GM21723 (cell line): ENCODE measurements at regions not wholly inside any gene's neighbourhood (a gene's known extent, or its start where the extent isn't known, plus 50 kb on each side); places are given as distances from the start of the nearest gene placed in this dataset.
"Not testable (repeated sequence)": the region's sequence is repeated elsewhere in the genome, so short reads cannot be mapped to it uniquely, and the experiment has no call there.

Source experiments
- ATAC-seq: cut with Tn5 transposase; IDR thresholded peaks from one replicate; pipeline ENCODE4 v1.9.1; 2021; ENCODE audit warnings: mild to moderate bottlenecking, moderate library complexity; ENCODE audit not compliant: unreplicated experiment

DNA sequence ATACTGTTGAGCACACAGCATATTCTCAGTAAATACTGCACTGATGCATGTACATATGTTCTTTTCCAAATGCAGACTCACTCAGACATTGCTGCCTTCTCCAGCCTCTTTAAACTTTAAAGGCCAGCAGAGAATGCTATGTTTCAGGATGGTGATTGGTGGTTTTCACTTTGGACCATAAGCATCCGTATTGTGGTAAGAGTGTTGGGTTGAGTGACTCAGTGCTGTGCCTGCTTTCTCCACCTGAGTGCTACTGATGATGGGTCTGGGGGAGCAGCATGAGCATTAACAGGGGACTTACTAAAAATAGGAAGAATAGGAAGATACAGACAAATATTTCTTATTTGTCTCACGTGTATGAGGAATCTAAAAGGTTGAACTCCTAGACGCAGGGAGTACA, 56.3 kb upstream of the ZNF92 start:
- no peak for ATAC-seq

DNA sequence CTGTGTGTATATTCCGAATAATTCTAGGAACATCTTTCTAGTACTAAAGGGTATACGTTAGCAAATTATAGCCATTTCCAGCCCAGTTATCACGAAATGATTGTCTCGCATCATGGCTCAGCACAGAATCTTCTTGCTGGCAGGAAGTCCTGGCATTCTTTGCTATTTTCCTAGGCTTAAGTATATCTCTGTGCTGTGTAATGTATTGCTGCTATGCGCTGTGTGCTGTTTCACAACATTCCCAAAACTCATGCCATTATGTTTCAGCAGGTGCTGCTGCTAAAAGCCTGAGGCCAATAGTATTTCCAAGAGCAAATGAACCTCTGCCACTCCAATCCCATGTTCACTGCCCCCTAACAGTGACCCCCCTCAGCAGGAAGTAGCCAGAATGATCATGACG, 62.9 kb upstream of the ZNF92 start:
- ATAC-seq: no peak

DNA sequence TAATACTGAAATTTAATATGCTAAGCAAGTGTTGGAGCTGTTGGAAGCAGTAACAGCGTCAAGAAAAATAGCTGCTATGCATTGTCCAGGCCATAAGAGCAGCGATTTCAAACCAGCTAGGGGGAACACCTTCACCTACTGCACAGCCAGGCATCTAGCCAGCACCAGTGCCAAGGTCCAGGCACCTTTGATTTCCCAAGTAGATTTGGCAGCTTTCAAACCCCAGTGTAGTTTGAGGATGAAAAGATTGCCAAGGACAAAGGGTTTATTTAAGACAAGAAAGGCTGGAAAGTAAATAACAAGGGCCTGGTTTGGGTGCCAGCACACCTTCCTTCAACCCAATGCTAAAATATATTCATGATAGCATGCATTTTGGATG, 65.4 kb upstream of the ZNF92 start:
- ATAC-seq: no peak

DNA sequence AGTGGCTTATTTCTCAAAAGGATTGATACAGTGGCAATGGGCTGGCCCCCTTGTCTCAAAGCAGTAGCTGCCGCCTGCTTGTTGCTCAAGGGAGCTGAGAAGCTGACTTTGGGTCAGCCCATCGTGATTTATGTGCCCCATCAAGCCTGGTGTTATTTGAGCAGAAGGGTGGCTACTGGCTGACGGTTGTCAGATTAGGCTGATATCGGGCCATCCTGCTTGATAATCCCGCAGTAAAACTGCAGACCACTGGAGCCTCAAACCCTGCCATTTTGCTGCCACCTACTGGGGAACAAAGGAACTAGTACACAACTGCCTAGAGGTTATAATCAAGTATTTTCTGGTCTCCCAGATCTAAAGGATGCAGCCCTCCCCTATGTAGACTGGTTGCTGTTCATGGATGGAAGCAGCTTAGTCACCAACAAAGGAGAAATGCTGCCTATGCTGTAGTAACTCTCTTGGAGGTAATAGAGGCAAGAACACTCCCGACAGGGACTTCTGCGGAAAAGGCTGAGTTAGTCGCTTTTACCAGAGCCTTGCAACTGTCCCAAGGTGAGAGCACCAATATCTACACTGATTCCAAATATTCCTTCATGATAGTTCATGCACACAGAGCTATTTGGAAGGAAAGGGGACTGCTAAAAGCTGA, 65.9 kb upstream of the ZNF92 start:
- ATAC-seq: peak; percentile 72

DNA sequence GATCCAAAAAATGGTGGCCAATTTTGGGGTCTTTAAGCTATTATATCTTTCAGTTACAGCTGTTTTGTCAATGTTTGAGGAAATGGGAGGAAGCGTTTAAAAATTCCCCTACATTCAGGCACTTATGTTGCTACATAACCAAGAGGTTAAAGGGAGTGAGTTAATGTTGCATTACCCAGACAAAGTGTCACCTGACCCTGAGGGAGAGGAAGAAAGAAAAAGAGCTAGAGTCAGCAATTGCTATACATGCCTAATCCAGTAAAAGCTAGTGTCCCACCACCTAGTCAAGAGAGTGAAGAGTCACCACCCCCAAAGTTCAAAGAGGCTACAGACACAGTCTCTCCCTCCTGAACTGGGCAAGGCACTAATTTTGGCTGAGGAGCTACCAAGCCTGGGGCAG, 69.5 kb upstream of the ZNF92 start:
- no peak for ATAC-seq

DNA sequence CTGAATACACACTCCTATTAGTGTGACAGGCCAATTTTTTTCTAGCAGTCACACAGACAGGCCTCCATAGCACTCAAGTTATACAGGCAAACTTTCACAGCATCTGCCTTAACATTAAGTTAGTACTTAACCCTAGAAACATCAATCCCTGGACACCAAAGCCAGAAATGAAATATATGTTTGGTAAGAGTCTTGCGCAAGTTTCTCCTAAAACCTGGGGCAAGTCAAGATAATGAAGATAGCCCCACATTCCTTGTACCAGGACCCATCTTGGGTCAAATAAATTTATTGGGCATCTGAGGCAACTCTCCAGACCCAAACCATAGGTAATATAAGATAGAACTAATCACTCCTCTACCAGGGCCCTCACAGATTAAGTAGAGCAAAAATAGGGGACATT, 70.8 kb upstream of the ZNF92 start:
- no peak for ATAC-seq

DNA sequence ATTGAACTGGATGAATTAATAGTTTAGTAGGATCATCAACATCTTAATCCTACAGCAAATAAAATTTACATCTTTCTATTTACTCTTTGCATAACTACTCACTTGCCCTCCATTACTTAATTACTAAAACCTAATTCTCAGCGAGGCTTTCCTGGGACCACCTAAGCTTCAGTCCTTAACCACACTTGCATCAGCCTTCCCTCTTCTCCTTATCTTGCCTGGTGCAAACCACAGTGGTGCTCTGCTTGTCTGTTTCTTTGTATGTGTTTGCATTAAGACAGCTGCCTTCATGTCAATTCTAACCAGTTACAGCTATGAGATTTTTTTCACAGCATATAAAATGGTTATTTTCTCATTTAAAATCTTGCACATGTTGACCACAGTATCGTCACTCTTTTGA, 72.6 kb upstream of the ZNF92 start:
- ATAC-seq: no peak

DNA sequence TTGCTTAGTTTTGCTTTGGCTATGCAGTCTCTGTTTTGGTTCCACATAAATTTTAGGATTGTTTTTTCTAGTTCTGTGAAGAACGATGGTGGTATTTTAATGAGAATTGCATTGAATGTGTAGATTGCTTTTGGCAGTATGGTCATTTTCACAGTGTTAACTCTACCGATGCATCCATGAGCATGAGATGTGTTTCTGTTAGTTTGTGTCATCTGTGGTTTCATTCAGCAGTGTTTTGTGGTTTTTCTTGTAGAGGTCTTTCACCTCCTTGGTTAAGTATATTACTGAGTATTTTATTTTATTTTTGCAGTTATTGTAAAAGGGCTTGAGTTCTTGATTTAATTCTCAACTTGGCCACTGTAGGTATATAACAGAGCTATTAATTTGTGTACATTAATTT, 78.2 kb upstream of the ZNF92 start:
- no peak for ATAC-seq

DNA sequence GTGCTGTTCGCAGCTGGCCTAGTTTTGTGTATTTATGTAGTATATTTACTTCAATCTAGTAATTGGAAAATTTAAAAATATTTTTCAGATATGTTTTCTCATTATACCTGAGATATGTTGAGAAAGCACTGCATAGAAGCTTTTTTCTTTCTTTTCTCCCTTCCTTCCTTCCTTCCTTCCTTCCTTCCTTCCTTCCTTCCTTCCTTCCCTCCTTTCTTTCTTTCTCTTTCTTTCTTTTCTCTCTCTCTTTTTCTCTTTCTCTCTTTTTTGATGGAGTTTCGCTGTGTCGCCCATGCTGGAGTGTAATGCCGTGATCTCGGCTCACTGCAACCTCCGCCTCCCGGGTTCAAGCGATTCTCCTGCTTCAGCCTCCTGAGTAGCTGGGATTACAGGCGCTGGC, 83.3 kb upstream of the ZNF92 start:
- not testable (repeated sequence) for ATAC-seq

DNA sequence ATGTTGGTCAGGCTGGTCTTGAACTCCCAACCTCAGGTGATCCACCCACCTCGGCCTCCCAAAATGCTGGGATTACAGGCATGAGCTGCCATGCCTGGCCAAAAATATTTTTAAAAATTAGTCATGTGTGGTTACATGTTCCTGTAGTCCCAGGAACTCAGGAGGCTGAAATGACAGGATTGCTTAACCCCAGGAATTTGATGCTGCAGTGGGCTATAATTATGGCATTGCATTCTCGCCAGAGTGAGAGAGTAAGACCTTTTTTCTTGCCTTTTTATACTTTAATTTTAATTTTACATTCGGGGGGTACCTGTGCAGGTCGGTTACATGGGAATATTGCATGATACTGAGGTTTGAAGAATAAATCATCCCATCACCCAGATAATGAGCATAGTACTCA, 86.6 kb upstream of the ZNF92 start:
- ATAC-seq: no peak

DNA sequence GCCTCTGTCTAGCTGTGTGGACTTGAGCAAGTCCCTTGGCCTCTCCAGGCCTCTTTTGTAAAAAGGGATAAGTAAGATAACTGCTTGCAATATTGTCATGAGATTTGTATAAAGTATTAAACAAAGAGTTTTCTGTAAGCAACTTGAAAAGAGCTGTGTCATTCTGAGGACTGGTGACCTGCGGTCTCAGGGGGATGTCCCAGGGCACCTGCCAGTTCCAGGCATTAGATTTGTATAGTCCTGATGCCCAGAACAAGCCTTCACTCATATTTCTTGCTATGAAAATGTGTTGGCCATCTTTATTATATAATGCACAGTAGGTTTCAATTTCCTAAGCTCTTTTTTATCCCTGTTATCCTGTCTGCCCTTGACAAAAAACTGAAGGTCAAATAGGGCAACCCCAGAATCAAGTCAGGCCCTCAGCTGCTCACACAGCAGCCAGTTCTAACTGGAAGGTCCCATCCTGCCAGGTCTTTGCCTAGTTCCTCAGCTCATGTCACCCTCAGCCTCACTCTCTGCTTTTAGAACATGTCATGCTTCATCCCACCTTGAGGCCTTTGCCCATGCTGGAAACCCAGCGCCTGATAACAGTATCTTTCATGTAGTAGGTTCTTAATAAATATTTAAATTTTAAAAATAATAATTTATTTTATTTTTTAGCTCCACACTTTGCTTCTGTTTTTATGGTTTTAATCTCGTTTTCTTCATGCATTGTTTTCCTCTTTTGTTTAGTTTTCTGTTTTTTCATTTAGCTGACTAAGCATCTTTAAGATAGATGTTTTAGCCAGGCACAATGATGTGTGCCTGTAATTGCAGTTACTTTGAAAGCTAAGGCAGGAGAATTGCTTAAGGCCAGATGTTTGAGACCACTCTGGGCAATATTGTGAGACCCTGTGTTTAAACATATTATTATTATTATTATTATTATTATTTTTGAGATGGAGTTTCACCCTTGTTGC, 87.5 kb upstream of the ZNF92 start:
- no peak for ATAC-seq

DNA sequence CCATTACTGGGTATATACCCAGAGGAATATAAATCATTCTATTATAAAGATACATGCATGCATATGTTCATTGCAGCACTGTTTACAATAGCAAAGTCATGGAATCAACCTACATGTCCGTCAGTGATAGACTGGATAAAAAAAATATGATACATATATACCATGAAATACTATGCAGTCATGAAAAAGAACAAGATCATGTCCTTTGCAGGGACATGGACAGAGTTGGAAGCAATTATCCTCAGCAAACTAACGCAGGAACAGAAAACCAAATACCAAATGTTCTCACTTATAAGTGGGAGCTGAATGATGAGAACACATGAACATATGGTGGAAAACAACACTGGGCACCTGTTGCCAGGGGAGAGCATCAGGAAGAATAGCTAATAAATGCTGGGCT, 88.4 kb upstream of the ZNF92 start:
- ATAC-seq: not testable (repeated sequence)

DNA sequence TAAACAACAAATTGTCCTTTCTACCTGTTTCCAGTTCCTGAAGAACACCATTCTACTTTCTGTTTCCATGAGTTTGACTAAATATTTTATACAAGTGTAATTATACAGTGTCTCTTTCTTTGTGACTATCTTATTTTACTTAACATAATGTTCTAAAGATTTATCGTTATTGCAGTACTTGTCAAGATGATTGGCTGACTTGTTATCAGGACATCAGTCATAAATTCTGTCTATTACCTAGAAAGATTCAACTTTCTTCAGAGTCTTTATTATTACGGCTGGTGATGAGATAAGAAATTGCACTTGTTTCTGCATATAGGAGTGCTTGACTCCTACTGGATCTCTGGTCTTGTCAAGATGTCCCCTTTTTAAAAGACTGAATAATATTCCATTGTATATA, 93.9 kb upstream of the ZNF92 start:
- ATAC-seq: no peak

DNA sequence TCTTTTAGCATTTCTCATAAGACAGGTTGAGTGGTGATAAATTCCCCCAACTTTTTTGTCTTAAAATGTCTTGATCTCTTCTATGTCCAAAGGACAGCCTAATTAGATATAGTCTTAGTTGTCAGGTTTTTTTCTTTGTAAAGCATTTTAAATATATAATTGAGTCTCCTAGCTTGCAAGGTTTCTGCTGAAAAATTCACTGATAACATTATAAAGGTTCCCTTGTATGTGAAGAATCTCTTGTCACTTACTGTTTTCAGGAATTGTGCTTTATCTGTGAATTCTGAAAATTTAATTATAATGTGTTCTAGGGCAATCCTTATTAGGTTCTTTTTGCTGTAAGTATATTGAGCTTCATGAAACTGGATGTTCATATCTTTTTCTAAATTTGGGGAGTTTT, 96.8 kb upstream of the ZNF92 start:
- no peak for ATAC-seq

DNA sequence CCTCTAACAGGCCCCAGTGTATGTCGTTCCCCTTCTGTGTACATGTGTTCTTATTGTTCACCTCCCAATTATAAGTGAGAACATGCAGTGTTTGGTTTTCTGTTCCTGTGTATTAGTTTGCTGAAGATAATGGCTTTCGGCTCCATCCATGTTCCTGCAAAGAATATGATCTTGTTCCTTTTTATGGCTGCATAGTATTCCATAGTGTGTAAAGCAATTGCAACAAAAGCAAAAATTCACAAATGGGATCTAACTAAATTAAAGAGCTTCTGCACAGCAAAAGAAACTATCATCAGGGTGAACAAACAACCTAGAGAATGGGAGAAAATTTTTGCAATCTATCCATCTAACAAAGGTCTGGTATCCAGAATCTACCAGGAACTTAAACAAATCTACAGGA, 102.2 kb upstream of the ZNF92 start:
- not testable (repeated sequence) for ATAC-seq

DNA sequence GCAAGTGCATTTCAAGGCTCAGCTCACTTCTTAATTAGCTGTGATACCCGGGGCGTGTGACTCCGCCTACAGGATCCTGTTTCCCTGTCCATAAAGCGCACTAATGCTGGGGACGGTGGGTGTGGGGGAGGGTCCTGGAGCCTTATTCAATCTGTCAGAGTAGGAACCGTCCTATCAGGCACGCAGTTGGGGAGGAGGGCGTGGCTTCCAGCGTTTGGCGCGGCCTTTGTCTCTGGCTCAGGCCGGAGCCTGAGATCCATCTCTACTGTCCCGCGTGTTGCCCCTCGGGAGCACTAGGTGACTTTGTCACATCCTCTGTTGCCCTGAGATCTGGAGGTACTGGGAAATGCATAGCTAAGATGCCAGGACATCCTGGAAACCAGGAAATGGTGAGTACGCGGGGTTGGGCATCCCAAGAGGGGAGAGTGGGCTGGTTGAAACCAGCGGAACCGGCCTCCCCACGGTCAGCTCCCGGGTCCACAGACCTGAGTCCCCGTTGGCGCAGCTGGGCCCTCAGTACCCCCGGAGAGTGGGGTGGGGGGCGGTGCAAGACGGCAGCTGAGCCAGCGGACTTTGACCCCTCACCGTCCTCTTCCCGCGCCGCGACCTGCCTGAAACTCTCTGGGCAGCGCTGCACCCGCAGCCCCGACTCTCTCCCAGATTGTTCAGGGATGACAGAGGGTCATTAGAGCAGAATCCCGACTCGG, 104.4 kb upstream of the ZNF92 start:
- ATAC-seq: peak; percentile 91

DNA sequence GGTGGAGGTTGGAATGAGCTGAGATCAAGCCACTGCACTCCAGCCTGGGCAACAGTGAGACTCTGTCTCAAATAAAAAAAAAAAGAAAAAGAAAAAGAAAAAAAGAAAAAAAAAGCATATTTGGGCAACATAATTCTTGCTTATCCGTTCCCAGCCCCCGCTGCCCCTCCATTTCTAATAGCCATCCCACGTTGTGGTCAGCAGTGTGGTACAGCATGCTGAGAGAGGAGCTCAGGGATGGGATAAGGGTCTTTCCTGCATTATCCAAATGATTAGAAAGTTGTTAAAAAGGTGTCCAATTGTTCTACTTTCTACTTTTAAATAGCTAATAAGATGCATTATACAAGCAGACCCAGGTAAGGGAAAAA, 104.9 kb upstream of the ZNF92 start:
- ATAC-seq: no peak

DNA sequence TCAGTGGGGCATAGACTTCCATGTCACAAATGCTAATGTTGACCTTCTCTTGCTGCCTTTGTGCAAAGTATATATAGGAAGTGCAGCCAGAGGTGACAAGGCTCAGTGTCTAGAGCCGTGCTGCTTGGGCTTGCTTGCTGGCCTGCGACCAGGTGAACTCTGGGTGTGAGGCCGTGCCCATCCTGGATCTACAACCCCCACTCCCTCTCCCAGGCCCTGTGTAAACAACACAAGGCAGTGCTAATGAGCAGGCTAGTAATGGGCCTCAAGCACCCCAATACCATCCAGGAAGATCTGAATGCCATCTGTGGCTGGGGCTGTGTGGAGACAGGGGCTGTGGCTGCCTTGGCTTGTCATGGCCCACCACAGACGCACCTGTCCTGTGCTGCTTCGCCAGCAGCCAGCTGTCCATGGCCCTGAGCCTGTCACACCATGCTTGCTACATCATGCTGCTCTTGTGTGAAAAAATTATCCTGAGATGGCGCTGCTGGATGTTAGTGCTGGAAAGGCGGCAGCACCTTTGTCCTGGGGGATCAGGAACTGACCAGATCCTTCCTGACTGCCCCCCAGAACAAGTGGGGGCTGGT, 107.6 kb upstream of the ZNF92 start:
- ATAC-seq: no peak

DNA sequence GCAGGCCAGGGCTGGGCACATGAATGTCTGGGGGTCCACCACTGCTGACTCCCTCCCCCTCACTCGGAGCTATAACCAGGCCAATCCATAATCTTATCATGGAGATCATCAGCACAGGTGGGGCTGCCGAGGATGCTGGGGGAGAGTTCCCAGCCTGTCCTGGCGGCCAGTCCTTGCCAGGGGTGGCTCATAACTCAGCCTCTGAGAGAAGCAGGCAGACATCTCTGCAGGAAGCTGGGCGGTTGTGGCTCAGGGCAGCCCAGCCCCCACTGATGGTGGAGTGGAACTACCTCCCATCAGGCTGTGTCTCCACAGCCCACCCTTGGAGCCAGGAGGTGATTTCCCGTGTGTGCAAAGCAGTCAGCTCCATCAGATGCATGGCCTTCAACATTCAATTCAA, 109.4 kb upstream of the ZNF92 start:
- ATAC-seq: no peak

DNA sequence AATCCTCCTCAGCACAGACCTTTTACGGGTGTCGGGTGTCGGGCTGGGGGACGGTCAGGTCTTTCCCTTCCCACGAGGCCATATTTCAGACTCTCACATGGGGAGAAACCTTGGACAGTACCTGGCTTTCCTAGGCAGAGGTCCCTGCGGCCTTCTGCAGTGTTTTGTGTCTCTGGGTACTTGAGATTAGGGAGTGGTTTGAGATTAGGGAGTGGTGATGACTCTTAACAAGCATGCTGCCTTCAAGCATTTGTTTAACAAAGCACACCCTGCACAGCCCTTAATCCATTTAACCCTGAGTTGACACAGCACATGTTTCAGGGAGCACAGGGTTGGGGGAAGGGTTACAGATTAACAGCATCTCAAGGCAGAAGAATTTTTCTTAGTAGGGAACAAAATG, 113.0 kb upstream of the ZNF92 start:
- not testable (repeated sequence) for ATAC-seq

DNA sequence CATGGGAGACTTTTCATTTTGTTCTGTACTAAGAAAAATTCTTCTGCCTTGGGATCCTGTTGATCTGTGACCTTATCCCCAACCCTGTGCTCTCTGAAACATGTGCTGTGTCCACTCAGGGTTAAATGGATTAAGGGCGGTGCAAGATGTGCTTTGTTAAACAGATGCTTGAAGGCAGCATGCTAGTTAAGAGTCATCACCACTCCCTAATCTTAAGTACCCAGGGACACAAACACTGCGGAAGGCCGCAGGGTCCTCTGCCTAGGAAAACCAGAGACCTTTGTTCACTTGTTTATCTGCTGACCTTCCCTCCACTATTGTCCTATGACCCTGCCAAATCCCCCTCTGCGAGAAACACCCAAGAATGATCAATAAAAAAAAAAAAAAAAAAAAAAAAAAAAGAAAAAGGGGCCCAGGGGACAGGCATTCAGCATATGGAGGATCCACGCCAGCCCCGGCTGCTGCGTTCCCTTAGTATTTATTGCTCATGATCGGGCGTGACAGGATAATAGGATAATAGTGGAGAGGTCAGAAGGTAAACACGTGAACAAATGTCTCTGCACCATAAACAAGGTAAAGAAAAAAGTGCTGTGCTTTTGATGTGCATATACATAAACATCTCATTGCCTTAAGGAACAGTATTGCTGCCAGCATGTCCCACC, 113.7 kb upstream of the ZNF92 start:
- not testable (repeated sequence) for ATAC-seq
